ENCODE measurements at regions not wholly inside any gene's neighbourhood (a gene's known extent, or its start where the extent isn't known, plus 50 kb on each side); places are given as distances from the start of the nearest gene placed in this dataset.

DNA sequence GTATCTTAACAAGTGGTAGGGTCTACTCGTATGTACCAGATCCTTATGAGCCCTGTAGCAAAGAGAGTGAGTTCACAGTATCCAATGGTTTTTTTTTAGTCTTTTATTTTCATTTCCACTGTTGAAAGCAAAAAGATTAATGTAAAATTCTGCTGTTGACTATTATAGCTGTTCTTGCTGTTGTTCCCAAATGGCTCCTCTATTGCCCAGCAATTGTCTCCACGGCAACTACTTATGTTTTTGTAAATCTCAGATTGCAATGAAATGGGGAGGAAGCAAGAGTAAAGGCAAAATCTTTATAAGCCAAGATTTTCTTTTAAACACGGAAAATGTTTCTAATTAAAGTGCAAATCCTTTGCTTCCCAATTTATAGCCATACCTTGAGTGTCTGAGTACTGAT, 406.1 kb downstream of the EPM2A start:
- TF ChIP-seq, protein P1, sequence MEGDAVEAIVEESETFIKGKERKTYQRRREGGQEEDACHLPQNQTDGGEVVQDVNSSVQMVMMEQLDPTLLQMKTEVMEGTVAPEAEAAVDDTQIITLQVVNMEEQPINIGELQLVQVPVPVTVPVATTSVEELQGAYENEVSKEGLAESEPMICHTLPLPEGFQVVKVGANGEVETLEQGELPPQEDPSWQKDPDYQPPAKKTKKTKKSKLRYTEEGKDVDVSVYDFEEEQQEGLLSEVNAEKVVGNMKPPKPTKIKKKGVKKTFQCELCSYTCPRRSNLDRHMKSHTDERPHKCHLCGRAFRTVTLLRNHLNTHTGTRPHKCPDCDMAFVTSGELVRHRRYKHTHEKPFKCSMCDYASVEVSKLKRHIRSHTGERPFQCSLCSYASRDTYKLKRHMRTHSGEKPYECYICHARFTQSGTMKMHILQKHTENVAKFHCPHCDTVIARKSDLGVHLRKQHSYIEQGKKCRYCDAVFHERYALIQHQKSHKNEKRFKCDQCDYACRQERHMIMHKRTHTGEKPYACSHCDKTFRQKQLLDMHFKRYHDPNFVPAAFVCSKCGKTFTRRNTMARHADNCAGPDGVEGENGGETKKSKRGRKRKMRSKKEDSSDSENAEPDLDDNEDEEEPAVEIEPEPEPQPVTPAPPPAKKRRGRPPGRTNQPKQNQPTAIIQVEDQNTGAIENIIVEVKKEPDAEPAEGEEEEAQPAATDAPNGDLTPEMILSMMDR (IDR thresholded peaks at IDR 0.05): no peak
- no peak for TF ChIP-seq SIN3A (IDR thresholded peaks at IDR 0.05; ENCODE audit: borderline replicate concordance, insufficient read depth, low read depth, low read length)
- TF ChIP-seq, protein P2, sequence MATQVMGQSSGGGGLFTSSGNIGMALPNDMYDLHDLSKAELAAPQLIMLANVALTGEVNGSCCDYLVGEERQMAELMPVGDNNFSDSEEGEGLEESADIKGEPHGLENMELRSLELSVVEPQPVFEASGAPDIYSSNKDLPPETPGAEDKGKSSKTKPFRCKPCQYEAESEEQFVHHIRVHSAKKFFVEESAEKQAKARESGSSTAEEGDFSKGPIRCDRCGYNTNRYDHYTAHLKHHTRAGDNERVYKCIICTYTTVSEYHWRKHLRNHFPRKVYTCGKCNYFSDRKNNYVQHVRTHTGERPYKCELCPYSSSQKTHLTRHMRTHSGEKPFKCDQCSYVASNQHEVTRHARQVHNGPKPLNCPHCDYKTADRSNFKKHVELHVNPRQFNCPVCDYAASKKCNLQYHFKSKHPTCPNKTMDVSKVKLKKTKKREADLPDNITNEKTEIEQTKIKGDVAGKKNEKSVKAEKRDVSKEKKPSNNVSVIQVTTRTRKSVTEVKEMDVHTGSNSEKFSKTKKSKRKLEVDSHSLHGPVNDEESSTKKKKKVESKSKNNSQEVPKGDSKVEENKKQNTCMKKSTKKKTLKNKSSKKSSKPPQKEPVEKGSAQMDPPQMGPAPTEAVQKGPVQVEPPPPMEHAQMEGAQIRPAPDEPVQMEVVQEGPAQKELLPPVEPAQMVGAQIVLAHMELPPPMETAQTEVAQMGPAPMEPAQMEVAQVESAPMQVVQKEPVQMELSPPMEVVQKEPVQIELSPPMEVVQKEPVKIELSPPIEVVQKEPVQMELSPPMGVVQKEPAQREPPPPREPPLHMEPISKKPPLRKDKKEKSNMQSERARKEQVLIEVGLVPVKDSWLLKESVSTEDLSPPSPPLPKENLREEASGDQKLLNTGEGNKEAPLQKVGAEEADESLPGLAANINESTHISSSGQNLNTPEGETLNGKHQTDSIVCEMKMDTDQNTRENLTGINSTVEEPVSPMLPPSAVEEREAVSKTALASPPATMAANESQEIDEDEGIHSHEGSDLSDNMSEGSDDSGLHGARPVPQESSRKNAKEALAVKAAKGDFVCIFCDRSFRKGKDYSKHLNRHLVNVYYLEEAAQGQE (IDR thresholded peaks at IDR 0.05; ENCODE audit: insufficient read depth in 1 of 2, low read depth in 2 of 2, low read length in 1 of 2): no peak
- TF ChIP-seq POLR2AphosphoS5 (IDR thresholded peaks at IDR 0.05; ENCODE audit: low read depth, low read length): no peak
- TF ChIP-seq TCF7L2 (IDR thresholded peaks at IDR 0.05; ENCODE audit: low read depth, low read length): no peak
